HCT116 (cell line): ENCODE measurements at regions not wholly inside any gene's neighbourhood (a gene's known extent, or its start where the extent isn't known, plus 50 kb on each side); places are given as distances from the start of the nearest gene placed in this dataset.

Experiments
- ATAC-seq: fragments of 200-7000 bp; cut with Tn5 transposase; 2 replicates; pipeline ENCODE4 v1.9.1; 2020; ENCODE audit warnings: mild to moderate bottlenecking, moderate library complexity
- BruUV-seq: library from RNA; stranded (reverse); fragments of 400-500 nt; replicated peaks from 2 replicates; lab custom pipeline; 2021; lab: Mats Ljungman, UMichigan
- CTCF ChIA-PET: fragments of 300-600 bp; sonication (Branson Sonifier 250); formaldehyde crosslinking; loops from one replicate; lab custom pipeline; 2021; ENCODE audit warnings: antibody characterized with exemption; lab: Charles Lee
- POLR2A ChIA-PET: fragments of 300-600, 350-600 bp; sonication (Branson Sonifier 250); formaldehyde crosslinking; loops from one replicate; lab custom pipeline; 2021; ENCODE audit warnings: antibody characterized with exemption; lab: Charles Lee
- RAD21 ChIA-PET, 2 experiments: fragments of 300-600 bp; sonication (Branson Sonifier 250); formaldehyde crosslinking; loops; one replicate each; lab custom pipeline; 2023; ENCODE audit warnings: low total read pairs in 2 of 2; ENCODE audit not compliant: uncharacterized antibody in 2 of 2, unreplicated experiment in 2 of 2, low non-redundant PET in 1 of 2; lab: Charles Lee
- DNase-seq: peaks from one replicate; pipeline ENCODE4 v3.0.0-alpha.2; 2010; ENCODE audit warnings: low read depth, low spot score
- H2AFZ ChIP-seq: fragments of 200-600 bp; shearing (Covaris generic), sonication (generic); 2 replicates; pipeline ENCODE4 v1.6.1; 2017; ENCODE audit warnings: low read depth, mixed run types, mixed read lengths, antibody characterized with exemption, low read length; ENCODE audit not compliant: poor library complexity, severe bottlenecking
- H3K27ac ChIP-seq: 2 replicates; pipeline ENCODE4 v1.5.1; 2012; ENCODE audit warnings: low read depth, low read length
- H3K27me3 ChIP-seq: fragments of 200-600 bp; sonication (generic); 2 replicates; pipeline ENCODE4 v1.6.1; 2016; ENCODE audit warnings: mixed run types, low read length, mixed read lengths; ENCODE audit not compliant: insufficient read depth
- H3K36me3 ChIP-seq, 2 experiments: fragments of 200-500 bp in 1 of 2; fragments of 200-600 bp in 1 of 2; sonication (Bioruptor generic) in 1 of 2; sonication (generic) in 1 of 2; 2 replicates each; pipeline versions ENCODE4 v1.5.1 to v1.6.1; 2014 to 2016; ENCODE audit warnings: low read length in 2 of 2, inconsistent platforms in 1 of 2, mixed read lengths in 1 of 2, mixed run types in 1 of 2; ENCODE audit not compliant: insufficient read depth in 2 of 2, control insufficient read depth in 1 of 2
- H3K4me1 ChIP-seq, 2 experiments: fragments of 200-600 bp in 1 of 2; sonication (generic) in 1 of 2; 2 replicates each; pipeline versions ENCODE4 v1.5.1 to v1.6.1; 2012 to 2017; ENCODE audit warnings: low read length in 2 of 2, inconsistent platforms in 1 of 2, mild to moderate bottlenecking in 1 of 2, mixed read lengths in 1 of 2, mixed run types in 1 of 2, moderate library complexity in 1 of 2; ENCODE audit not compliant: insufficient read depth in 2 of 2, control insufficient read depth in 1 of 2
- H3K4me2 ChIP-seq: fragments of 200-600 bp; sonication (generic); 2 replicates; pipeline ENCODE4 v1.6.1; 2017; ENCODE audit warnings: mixed run types, low read length, mixed read lengths
- H3K4me3 ChIP-seq, 2 experiments: fragments of 200-600 bp in 1 of 2; sonication (generic) in 1 of 2; replicated peaks in 1 of 2; 2 replicates each; pipeline ENCODE4 v1.5.1; 2011 to 2016; ENCODE audit warnings: low read length in 2 of 2, control low read depth in 1 of 2, low read depth in 1 of 2, mild to moderate bottlenecking in 1 of 2, mixed read lengths in 1 of 2, mixed run types in 1 of 2
- H3K79me2 ChIP-seq: fragments of 200-600 bp; sonication (generic); 2 replicates; pipeline ENCODE4 v1.6.1; 2017; ENCODE audit warnings: mild to moderate bottlenecking, mixed run types, low read length, moderate library complexity, mixed read lengths; ENCODE audit not compliant: insufficient read depth
- H3K9ac ChIP-seq: fragments of 200-600 bp; sonication (generic); 2 replicates; pipeline ENCODE4 v1.6.1; 2016; ENCODE audit warnings: low read length, mixed read lengths
- H3K9me2 ChIP-seq: fragments of 200-600 bp; sonication (generic), shearing (Covaris generic); 2 replicates; pipeline ENCODE4 v1.6.1; 2017; ENCODE audit warnings: mixed run types, mild to moderate bottlenecking, moderate library complexity; ENCODE audit not compliant: insufficient read depth
- H3K9me3 ChIP-seq, 2 experiments: fragments of 200-500 bp in 1 of 2; fragments of 200-600 bp in 1 of 2; sonication (Bioruptor generic) in 1 of 2; sonication (generic) in 1 of 2; 2 replicates each; pipeline ENCODE4 v1.6.1; 2014 to 2017; ENCODE audit warnings: low read length in 2 of 2, mixed read lengths in 2 of 2, inconsistent platforms in 1 of 2, low read depth in 1 of 2, mild to moderate bottlenecking in 1 of 2, mixed run types in 1 of 2, moderate library complexity in 1 of 2; ENCODE audit not compliant: control insufficient read depth in 1 of 2, insufficient read depth in 1 of 2
- H4K20me1 ChIP-seq: fragments of 200-600 bp; sonication (generic), shearing (Covaris generic); 2 replicates; pipeline ENCODE4 v1.6.1; 2017; ENCODE audit warnings: mixed run types, mild to moderate bottlenecking, moderate library complexity; ENCODE audit not compliant: insufficient read depth
- ATF3 ChIP-seq: IDR thresholded peaks from 2 replicates; pipeline ENCODE4 v1.6.1; 2012
- CBX3 ChIP-seq: IDR thresholded peaks from 2 replicates; pipeline ENCODE4 v1.6.1; 2012; ENCODE audit warnings: low read depth
- CEBPB ChIP-seq: IDR thresholded peaks from 2 replicates; pipeline ENCODE4 v1.6.1; 2012; ENCODE audit warnings: low read depth
- CTCF ChIP-seq, 3 experiments: fragments of 200-600 bp in 1 of 3; sonication (generic) in 1 of 3; IDR thresholded peaks in 2 of 3; conservative IDR thresholded peaks in 1 of 3; 2 replicates each; pipeline ENCODE4 v1.5.1; 2012 to 2017; ENCODE audit warnings: low read depth in 2 of 3, low read length in 2 of 3, antibody characterized with exemption in 1 of 3, borderline replicate concordance in 1 of 3, control low read depth in 1 of 3, mild to moderate bottlenecking in 1 of 3, mixed read lengths in 1 of 3, mixed run types in 1 of 3, moderate library complexity in 1 of 3; ENCODE audit not compliant: insufficient read depth in 1 of 3
- ELF1 ChIP-seq: IDR thresholded peaks from 2 replicates; pipeline ENCODE4 v1.6.1; 2012; ENCODE audit warnings: low read depth, borderline replicate concordance
- EZH2 ChIP-seq: fragments of 200-600 bp; sonication (generic); IDR thresholded peaks from 2 replicates; pipeline ENCODE4 v1.6.1; 2017; ENCODE audit warnings: antibody characterized with exemption, mixed run types
- EZH2phosphoT487 ChIP-seq: fragments of 200-600 bp; IDR thresholded peaks from 2 replicates; pipeline ENCODE4 v1.6.1; 2018; ENCODE audit warnings: antibody characterized with exemption, borderline replicate concordance
- FOSL1 ChIP-seq: IDR thresholded peaks from 2 replicates; pipeline ENCODE4 v1.6.1; 2012; ENCODE audit warnings: low read depth
- JUND ChIP-seq: IDR thresholded peaks from 2 replicates; pipeline ENCODE4 v1.6.1; 2012
- MAX ChIP-seq: IDR thresholded peaks from 2 replicates; pipeline ENCODE4 v1.6.1; 2012
- RAD21 ChIP-seq: IDR thresholded peaks from 2 replicates; pipeline ENCODE4 v1.6.1; 2012; ENCODE audit warnings: low read depth, mild to moderate bottlenecking
- REST ChIP-seq: IDR thresholded peaks from 2 replicates; pipeline ENCODE4 v1.6.1; 2012; ENCODE audit warnings: low read depth
- SP1 ChIP-seq: IDR thresholded peaks from 2 replicates; pipeline ENCODE4 v1.6.1; 2012; ENCODE audit warnings: low read depth
- TCF7L2 ChIP-seq: IDR thresholded peaks from 2 replicates; pipeline ENCODE4 v1.7.0; 2011; ENCODE audit warnings: borderline replicate concordance, inconsistent platforms; ENCODE audit not compliant: insufficient read depth, insufficient read length; ENCODE audit errors: extremely low read depth
- ZNF274 ChIP-seq: fragments of 200-500 bp; sonication (Bioruptor generic); IDR thresholded peaks from 2 replicates; pipeline ENCODE4 v1.6.1; 2014; ENCODE audit warnings: mild to moderate bottlenecking, low read depth, low read length, inconsistent platforms
- intact Hi-C: fragments of 100-400 bp; cut with micrococcal nuclease; formaldehyde crosslinking; loops from 2 replicates; pipeline ENCODE4 v1.10.0; 2022

GRCh38 chr7:20021831-20022230, 195.4 kb downstream of the MACC1 start (continued):
- TF ChIP-seq CBX3 (no peak), ZNF274 (no peak), REST (no peak), FOSL1 (no peak), MAX (no peak), SP1 (no peak), TCF7L2 (no peak), RAD21 (no peak)

- no peaks in the 10 kb centered on the region for H3K36me3 ChIP-seq
- no peaks in the 10 kb centered on the region for H3K9me3 ChIP-seq
- H3K27me3 ChIP-seq: no peaks in the 10 kb centered on the region
- H3K4me2 ChIP-seq: no peak overlapping the region
- no peaks in the 10 kb centered on the region for H3K4me1 ChIP-seq
- ChIA-PET CTCF (no interaction called here), RAD21 (no interaction called here), POLR2A (no interaction called here)
- no peaks in the 10 kb centered on the region for H3K79me2 ChIP-seq
- no peaks in the 10 kb centered on the region for H3K9me2 ChIP-seq
- no peak for ATAC-seq
- intact Hi-C loops: no loop called here
- no peak overlapping the region for H3K9ac ChIP-seq
- DNase-seq: no peak
- H4K20me1 ChIP-seq: no peaks in the 10 kb centered on the region
- no peak overlapping the region for H2AFZ ChIP-seq
- H3K4me3 ChIP-seq: no peak overlapping the region
- H3K27ac ChIP-seq: no peak overlapping the region
- no TSS peak for BruUV-seq
- no peak for TF ChIP-seq EZH2phosphoT487
- TF ChIP-seq ELF1: no peak
- TF ChIP-seq JUND: no peak
- TF ChIP-seq CBX3: no peak
- TF ChIP-seq TCF7L2: no peak
- no peak for TF ChIP-seq REST
- TF ChIP-seq CTCF (IDR thresholded peaks at IDR 0.05 in 2 of 3, conservative IDR thresholded peaks at IDR 0.05 in 1 of 3; ENCODE audit: borderline replicate concordance in 1 of 3, insufficient read depth in 1 of 3, low read depth in 2 of 3, low read length in 2 of 3): no peak
- no peak for TF ChIP-seq EZH2
- TF ChIP-seq CEBPB: no peak
- no peak for TF ChIP-seq FOSL1
- no peak for TF ChIP-seq ZNF274
- no peak for TF ChIP-seq ATF3
- no peak for TF ChIP-seq SP1
Measured at GRCh38 chr7:20021066-20021465, 196.1 kb downstream of the MACC1 start.
